ENCODE measurements at regions not wholly inside any gene's neighbourhood (a gene's known extent, or its start where the extent isn't known, plus 50 kb on each side); places are given as distances from the start of the nearest gene placed in this dataset.

DNA sequence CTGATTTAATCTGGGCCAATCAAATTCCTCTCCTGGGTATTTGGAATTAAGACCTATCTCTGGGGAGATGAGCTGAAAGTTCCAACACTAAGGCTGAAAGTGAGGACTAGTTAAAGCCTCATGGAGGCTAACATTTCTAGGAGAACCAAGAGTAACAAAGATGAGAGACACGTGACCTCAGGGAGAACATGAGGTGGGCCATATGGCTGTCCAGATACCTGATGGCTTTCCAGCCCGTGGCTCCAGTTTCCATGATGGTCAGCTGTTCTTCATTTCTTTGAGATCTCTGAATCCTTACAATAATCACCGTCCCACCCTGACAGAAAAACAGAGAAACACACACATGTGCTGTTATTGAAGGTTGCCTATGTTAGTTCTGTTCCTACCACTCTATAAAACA, 66.1 kb downstream of the LEPR start:
- H3K4me3 ChIP-seq, result no peak overlapping the region
- no peak overlapping the region for H3K27ac ChIP-seq
- H3K36me3 ChIP-seq (replicated peaks in 1 of 2), result no peaks in the 10 kb centered on the region
- no peaks in the 10 kb centered on the region for H3K4me1 ChIP-seq (replicated peaks in 1 of 2)
- no peaks in the 10 kb centered on the region for H3K27me3 ChIP-seq
- H3K9me3 ChIP-seq (replicated peaks in 1 of 3), result no peaks in the 10 kb centered on the region
- TF ChIP-seq, protein P1, sequence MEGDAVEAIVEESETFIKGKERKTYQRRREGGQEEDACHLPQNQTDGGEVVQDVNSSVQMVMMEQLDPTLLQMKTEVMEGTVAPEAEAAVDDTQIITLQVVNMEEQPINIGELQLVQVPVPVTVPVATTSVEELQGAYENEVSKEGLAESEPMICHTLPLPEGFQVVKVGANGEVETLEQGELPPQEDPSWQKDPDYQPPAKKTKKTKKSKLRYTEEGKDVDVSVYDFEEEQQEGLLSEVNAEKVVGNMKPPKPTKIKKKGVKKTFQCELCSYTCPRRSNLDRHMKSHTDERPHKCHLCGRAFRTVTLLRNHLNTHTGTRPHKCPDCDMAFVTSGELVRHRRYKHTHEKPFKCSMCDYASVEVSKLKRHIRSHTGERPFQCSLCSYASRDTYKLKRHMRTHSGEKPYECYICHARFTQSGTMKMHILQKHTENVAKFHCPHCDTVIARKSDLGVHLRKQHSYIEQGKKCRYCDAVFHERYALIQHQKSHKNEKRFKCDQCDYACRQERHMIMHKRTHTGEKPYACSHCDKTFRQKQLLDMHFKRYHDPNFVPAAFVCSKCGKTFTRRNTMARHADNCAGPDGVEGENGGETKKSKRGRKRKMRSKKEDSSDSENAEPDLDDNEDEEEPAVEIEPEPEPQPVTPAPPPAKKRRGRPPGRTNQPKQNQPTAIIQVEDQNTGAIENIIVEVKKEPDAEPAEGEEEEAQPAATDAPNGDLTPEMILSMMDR (IDR thresholded peaks at IDR 0.05), result no peak
- no peak for TF ChIP-seq POLR2A (IDR thresholded peaks at IDR 0.05)
- 91 to 96% (median 95%) methylated on average over 3 of the region's 3 CpGs for WGBS, 4 donors
- intact Hi-C loops (cut with DNase I), result no loop called here
- DNase-seq, result no peak

DNA sequence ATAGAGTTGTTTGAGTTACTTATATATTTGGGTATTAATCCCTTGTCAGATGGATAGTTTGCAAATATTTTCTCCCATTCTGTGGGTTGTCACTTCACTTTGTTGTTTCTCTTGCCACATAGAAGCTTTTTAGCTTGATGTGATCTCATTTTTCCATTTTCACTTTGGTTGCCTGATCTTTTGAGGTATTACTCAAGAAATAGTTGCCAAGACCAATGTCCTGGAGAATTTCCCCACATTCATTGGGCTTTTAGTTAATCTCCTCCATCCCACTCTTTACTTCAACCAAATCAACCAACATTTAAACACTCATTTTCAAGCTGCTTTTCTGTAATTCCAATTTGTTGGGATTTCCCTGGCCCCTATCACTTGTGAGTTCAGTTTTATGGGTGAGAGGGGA, 69.0 kb downstream of the LEPR start:
- Histone ChIP-seq H3K9me3 (replicated peaks in 1 of 3) (no peaks in the 10 kb centered on the region), H3K36me3 (replicated peaks in 1 of 2) (no peaks in the 10 kb centered on the region), H3K4me3 (no peak overlapping the region), H3K27me3 (no peaks in the 10 kb centered on the region), H3K27ac (no peak overlapping the region), H3K4me1 (replicated peaks in 1 of 2) (no peaks in the 10 kb centered on the region)
- intact Hi-C loops (cut with DNase I), result no loop called here
- TF ChIP-seq, protein P1 (IDR thresholded peaks at IDR 0.05), result no peak
- TF ChIP-seq POLR2A (IDR thresholded peaks at IDR 0.05), result no peak
- no peak for DNase-seq

DNA sequence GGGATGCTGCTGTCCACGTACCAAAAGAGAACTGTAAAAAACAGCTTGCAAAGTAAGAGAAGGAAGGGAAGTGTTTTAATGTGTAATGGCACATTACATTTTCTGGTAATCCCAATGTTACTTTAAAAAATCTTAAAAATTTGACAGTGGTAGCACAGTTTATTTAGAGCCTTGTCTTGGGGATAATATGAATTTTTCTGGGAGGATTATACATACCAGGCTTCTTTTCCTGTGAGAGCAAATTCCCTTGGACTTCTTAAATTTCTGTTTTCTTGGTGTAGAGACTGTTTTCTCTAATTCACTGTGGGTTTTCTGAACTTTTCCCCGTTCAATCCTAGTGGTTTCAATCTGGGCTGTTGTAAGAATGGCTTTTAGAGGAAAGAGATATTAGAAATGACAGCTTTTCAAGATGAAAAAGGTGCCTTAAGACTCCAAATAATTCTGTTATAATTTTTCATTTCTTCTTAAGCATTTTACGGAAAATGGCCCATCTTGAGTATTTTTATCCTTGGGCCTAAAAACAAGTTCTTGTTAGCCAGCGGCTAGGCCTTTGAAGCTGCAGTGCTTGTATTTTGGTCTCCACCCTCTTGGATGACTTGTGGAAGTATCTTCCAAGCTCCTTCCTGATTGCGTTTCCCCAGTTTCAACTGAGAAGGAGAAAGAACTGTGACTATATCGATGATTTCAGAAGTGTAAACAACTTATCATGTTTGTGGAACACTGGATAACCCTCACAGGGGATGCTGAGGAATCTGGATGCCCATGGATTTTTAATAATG, 70.0 kb downstream of the LEPR start:
- 88 to 92% (median 91%) methylated on average over 6 of the region's 6 CpGs for WGBS, 4 donors
- H3K9me3 ChIP-seq (replicated peaks in 1 of 3), result no peaks in the 10 kb centered on the region
- H3K36me3 ChIP-seq (replicated peaks in 1 of 2), result no peaks in the 10 kb centered on the region
- no peak for DNase-seq
- H3K4me1 ChIP-seq (replicated peaks in 1 of 2), result no peaks in the 10 kb centered on the region
- no peak overlapping the region for H3K4me3 ChIP-seq
- intact Hi-C loops (cut with DNase I), result no loop called here
- no peak for TF ChIP-seq POLR2A (IDR thresholded peaks at IDR 0.05)
- TF ChIP-seq, protein P1 (IDR thresholded peaks at IDR 0.05), result no peak
- no peaks in the 10 kb centered on the region for H3K27me3 ChIP-seq
- H3K27ac ChIP-seq, result no peak overlapping the region

DNA sequence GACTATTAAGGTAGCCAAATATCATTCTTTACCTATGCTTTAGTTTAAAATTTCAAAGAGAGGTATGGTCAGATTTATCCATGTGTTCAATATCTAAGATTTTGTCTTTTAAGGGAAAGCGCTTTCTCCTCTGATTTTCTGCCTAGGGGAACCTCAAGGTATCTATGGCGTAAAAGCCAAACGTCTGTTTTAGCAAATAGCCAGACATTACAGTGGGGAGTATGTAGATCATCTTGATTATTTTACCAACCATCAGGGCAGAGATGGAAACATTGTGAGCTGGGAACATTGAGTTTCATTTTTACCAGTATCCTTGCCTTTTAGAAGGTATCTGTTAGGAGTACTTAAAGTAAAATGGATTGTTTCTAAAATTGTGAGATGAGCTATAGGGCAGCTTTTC, 71.0 kb downstream of the LEPR start:
- intact Hi-C loops (cut with DNase I), result no loop called here
- H3K27me3 ChIP-seq, result no peaks in the 10 kb centered on the region
- no peaks in the 10 kb centered on the region for H3K4me1 ChIP-seq (replicated peaks in 1 of 2)
- H3K27ac ChIP-seq, result no peak overlapping the region
- TF ChIP-seq, protein P1 (IDR thresholded peaks at IDR 0.05), result no peak
- no peak for TF ChIP-seq POLR2A (IDR thresholded peaks at IDR 0.05)
- no peak for DNase-seq
- H3K4me3 ChIP-seq, result no peak overlapping the region
- no peaks in the 10 kb centered on the region for H3K36me3 ChIP-seq (replicated peaks in 1 of 2)
- WGBS, 4 donors, result 61 to 88% (median 70%) methylated on average over 3 of the region's 3 CpGs
- no peaks in the 10 kb centered on the region for H3K9me3 ChIP-seq (replicated peaks in 1 of 3)

Measured in adrenal gland (tissue), 9 donors.